Upper lobe of left lung (tissue), 4 donors: ENCODE measurements at regions not wholly inside any gene's neighbourhood (a gene's known extent, or its start where the extent isn't known, plus 50 kb on each side); places are given as distances from the start of the nearest gene placed in this dataset.

Source experiments
- CTCF ChIP-seq, 6 experiments: fragments of 450-650 bp in 4 of 6; fragments of 200-600 bp in 2 of 6; sonication (generic) in 2 of 6; IDR thresholded peaks; one replicate each; pipeline ENCODE4 v1.5.1; 2016 to 2019; ENCODE audit warnings: antibody characterized with exemption in 6 of 6
- EP300 ChIP-seq, 4 donors: sonication (generic); formaldehyde crosslinking; IDR thresholded peaks; one replicate each; pipeline ENCODE4 v1.5.1; 2017; ENCODE audit warnings: antibody characterized with exemption in 4 of 4, control low read depth in 2 of 4
- POLR2A ChIP-seq, 4 donors: fragments of 450-650 bp; IDR thresholded peaks; one replicate each; pipeline ENCODE4 v1.5.1; 2016 to 2017; ENCODE audit warnings: antibody characterized with exemption in 4 of 4, mild to moderate bottlenecking in 2 of 4
- POLR2AphosphoS5 ChIP-seq, 2 donors: sonication (generic); formaldehyde crosslinking; IDR thresholded peaks; one replicate each; pipeline ENCODE4 v1.5.1; 2017; ENCODE audit warnings: antibody characterized with exemption in 2 of 2

GRCh38 chr6:164021589-164022250, 607.2 kb downstream of the QKI start:
- TF ChIP-seq POLR2A (IDR thresholded peaks at IDR 0.05) (no peak), EP300 (IDR thresholded peaks at IDR 0.05) (no peak), CTCF (IDR thresholded peaks at IDR 0.05) (no peak), POLR2AphosphoS5 (IDR thresholded peaks at IDR 0.05) (no peak)
